ENCODE measurements at regions not wholly inside any gene's neighbourhood (a gene's known extent, or its start where the extent isn't known, plus 50 kb on each side); places are given as distances from the start of the nearest gene placed in this dataset.

GRCh38 chr10:88066319-88066718 lies 202.9 kb downstream of the PTEN start:
- Histone ChIP-seq H3K9me3 (ENCODE audit: severe bottlenecking) (no peaks in the 10 kb centered on the region), H3K4me3 (ENCODE audit: severe bottlenecking) (no peak overlapping the region), H3K27ac (ENCODE audit: poor library complexity, severe bottlenecking) (no peak overlapping the region), H3K27me3 (ENCODE audit: insufficient read depth, poor library complexity, severe bottlenecking) (no peaks in the 10 kb centered on the region), H3K4me1 (ENCODE audit: insufficient read depth, poor library complexity, severe bottlenecking) (peaks cover 5% of the 10 kb centered on the region), H3K36me3 (ENCODE audit: low read depth) (no peaks in the 10 kb centered on the region)
- DNase-seq (ENCODE audit: low spot score) (no peak), ATAC-seq (ENCODE audit: low read depth) (no peak)
- TF ChIP-seq CTCF (IDR thresholded peaks at IDR 0.05; ENCODE audit: poor library complexity, severe bottlenecking), result no peak

GRCh38 chr10:88066876-88067275 lies 203.5 kb downstream of the PTEN start:
- Histone ChIP-seq H3K9me3 (ENCODE audit: severe bottlenecking) (no peaks in the 10 kb centered on the region), H3K4me3 (ENCODE audit: severe bottlenecking) (no peak overlapping the region), H3K27me3 (ENCODE audit: insufficient read depth, poor library complexity, severe bottlenecking) (no peaks in the 10 kb centered on the region), H3K4me1 (ENCODE audit: insufficient read depth, poor library complexity, severe bottlenecking) (peaks cover 5% of the 10 kb centered on the region), H3K36me3 (ENCODE audit: low read depth) (no peaks in the 10 kb centered on the region), H3K27ac (ENCODE audit: poor library complexity, severe bottlenecking) (no peak overlapping the region)
- TF ChIP-seq CTCF (IDR thresholded peaks at IDR 0.05; ENCODE audit: poor library complexity, severe bottlenecking), result no peak
- DNase-seq (ENCODE audit: low spot score) (no peak), ATAC-seq (ENCODE audit: low read depth) (no peak)

GRCh38 chr10:88067737-88068136 lies 204.3 kb downstream of the PTEN start:
- Histone ChIP-seq H3K36me3 (ENCODE audit: low read depth) (no peaks in the 10 kb centered on the region), H3K9me3 (ENCODE audit: severe bottlenecking) (no peaks in the 10 kb centered on the region), H3K27me3 (ENCODE audit: insufficient read depth, poor library complexity, severe bottlenecking) (no peaks in the 10 kb centered on the region), H3K4me3 (ENCODE audit: severe bottlenecking) (no peak overlapping the region), H3K27ac (ENCODE audit: poor library complexity, severe bottlenecking) (no peak overlapping the region), H3K4me1 (ENCODE audit: insufficient read depth, poor library complexity, severe bottlenecking) (peaks cover 2% of the 10 kb centered on the region)
- ATAC-seq (ENCODE audit: low read depth) (no peak), DNase-seq (ENCODE audit: low spot score) (no peak)
- TF ChIP-seq CTCF (IDR thresholded peaks at IDR 0.05; ENCODE audit: poor library complexity, severe bottlenecking), result no peak

- Histone ChIP-seq H3K27ac (ENCODE audit: poor library complexity, severe bottlenecking) (no peak overlapping the region), H3K4me1 (ENCODE audit: insufficient read depth, poor library complexity, severe bottlenecking) (no peaks in the 10 kb centered on the region), H3K36me3 (ENCODE audit: low read depth) (no peaks in the 10 kb centered on the region), H3K4me3 (ENCODE audit: severe bottlenecking) (no peak overlapping the region), H3K9me3 (ENCODE audit: severe bottlenecking) (no peaks in the 10 kb centered on the region), H3K27me3 (ENCODE audit: insufficient read depth, poor library complexity, severe bottlenecking) (no peaks in the 10 kb centered on the region)
- no peak for DNase-seq (ENCODE audit: low spot score)
- TF ChIP-seq CTCF (IDR thresholded peaks at IDR 0.05; ENCODE audit: poor library complexity, severe bottlenecking), result no peak
- no peak for ATAC-seq (ENCODE audit: low read depth)
These were observed 205.9 kb downstream of the PTEN start for GRCh38 chr10:88069338-88069737.

GRCh38 chr10:88070080-88070880 lies 206.9 kb downstream of the PTEN start:
- Histone ChIP-seq H3K4me3 (ENCODE audit: severe bottlenecking) (no peak overlapping the region), H3K36me3 (ENCODE audit: low read depth) (no peaks in the 10 kb centered on the region), H3K4me1 (ENCODE audit: insufficient read depth, poor library complexity, severe bottlenecking) (no peaks in the 10 kb centered on the region), H3K9me3 (ENCODE audit: severe bottlenecking) (no peaks in the 10 kb centered on the region), H3K27ac (ENCODE audit: poor library complexity, severe bottlenecking) (no peak overlapping the region), H3K27me3 (ENCODE audit: insufficient read depth, poor library complexity, severe bottlenecking) (no peaks in the 10 kb centered on the region)
- ATAC-seq (ENCODE audit: low read depth) (no peak), DNase-seq (ENCODE audit: low spot score) (no peak)
- no peak for TF ChIP-seq CTCF (IDR thresholded peaks at IDR 0.05; ENCODE audit: poor library complexity, severe bottlenecking)

All from RWPE2 (cell line).